ENCODE measurements at regions not wholly inside any gene's neighbourhood (a gene's known extent, or its start where the extent isn't known, plus 50 kb on each side); places are given as distances from the start of the nearest gene placed in this dataset.

DNA sequence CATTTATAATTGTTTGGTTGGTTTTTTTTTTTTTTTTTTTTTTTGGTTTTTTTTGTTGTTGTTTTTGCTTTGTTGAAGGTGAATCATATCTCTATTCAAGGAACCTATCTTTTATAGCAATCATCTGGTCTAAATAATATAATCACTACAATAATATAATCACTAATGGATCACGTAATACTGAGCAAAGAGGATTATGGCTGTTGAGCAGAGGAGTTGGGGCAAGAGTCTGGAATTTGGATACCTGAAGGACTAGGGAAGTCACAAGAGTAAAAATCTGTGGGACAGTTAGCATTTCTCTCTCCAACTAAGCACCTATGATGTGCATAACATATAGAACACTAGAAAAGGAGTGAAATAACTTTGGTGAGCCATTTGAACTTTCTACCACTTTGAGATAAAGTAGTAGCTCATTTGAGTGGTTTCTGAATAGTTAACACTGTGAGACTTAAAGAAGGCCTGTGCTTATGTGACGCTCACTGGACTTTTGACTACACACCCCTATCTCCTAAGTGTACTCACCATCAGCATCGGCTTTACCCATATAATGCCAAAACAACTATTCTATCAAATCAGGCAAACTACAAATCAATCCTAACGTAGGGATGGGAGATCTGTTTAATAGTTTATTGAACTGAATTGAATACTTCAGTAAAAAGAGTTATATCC lies 564.9 kb upstream of the TUSC1 start:
- Mint-ChIP-seq H3K4me3 (no peak overlapping the region), H3K27ac (no peak overlapping the region)

GRCh38 chr9:26240020-26240419 lies 561.8 kb upstream of the TUSC1 start:
- no peak overlapping the region for H3K4me3 ChIP-seq (ENCODE audit: low read depth, low read length)
- no peaks in the 10 kb centered on the region for H3K27me3 ChIP-seq (ENCODE audit: control insufficient read depth, insufficient read depth, low read length)
- H3K36me3 ChIP-seq (ENCODE audit: control insufficient read depth, insufficient read depth, low read length) = no peaks in the 10 kb centered on the region
- no peak overlapping the region for H3K27ac ChIP-seq (ENCODE audit: insufficient read depth, low read length, poor library complexity, severe bottlenecking)
- Mint-ChIP-seq H3K27me3 (no peaks in the 10 kb centered on the region), H3K9me3 (peaks cover 0 to 8% (median 3%) of the 10 kb centered on the region in 7 donors), H3K27ac (no peak overlapping the region), H3K4me1 (no peaks in the 10 kb centered on the region), H3K36me3 (no peaks in the 10 kb centered on the region), H3K4me3 (no peak overlapping the region)
- DNase-seq (no peak), ATAC-seq (ENCODE audit: low read depth in 2 of 2) (no peak)
- H3K9me3 ChIP-seq (ENCODE audit: control insufficient read depth in 2 of 2, low read length in 2 of 2) = peaks cover 0 to 5% of the 10 kb centered on the region in 2 experiments
- H3K4me1 ChIP-seq (ENCODE audit: control insufficient read depth, insufficient read depth, low read length, poor library complexity, severe bottlenecking) = no peaks in the 10 kb centered on the region

More for the DNA sequence above, 564.9 kb upstream of the TUSC1 start:
- H3K4me1 Mint-ChIP-seq = no peaks in the 10 kb centered on the region
- Histone ChIP-seq H3K9me3 (ENCODE audit: control insufficient read depth in 2 of 2, low read length in 2 of 2) (no peaks in the 10 kb centered on the region), H3K27ac (ENCODE audit: insufficient read depth, low read length, poor library complexity, severe bottlenecking) (no peak overlapping the region), H3K27me3 (ENCODE audit: control insufficient read depth, insufficient read depth, low read length) (no peaks in the 10 kb centered on the region), H3K4me3 (ENCODE audit: low read depth, low read length) (no peak overlapping the region), H3K4me1 (ENCODE audit: control insufficient read depth, insufficient read depth, low read length, poor library complexity, severe bottlenecking) (no peaks in the 10 kb centered on the region), H3K36me3 (ENCODE audit: control insufficient read depth, insufficient read depth, low read length) (no peaks in the 10 kb centered on the region)
- H3K36me3 Mint-ChIP-seq = no peaks in the 10 kb centered on the region
- H3K27me3 Mint-ChIP-seq = no peaks in the 10 kb centered on the region
- DNase-seq (no peak), ATAC-seq (ENCODE audit: low read depth in 2 of 2) (no peak)
- H3K9me3 Mint-ChIP-seq = peaks cover 0 to 13% (median 3%) of the 10 kb centered on the region in 7 donors

DNA sequence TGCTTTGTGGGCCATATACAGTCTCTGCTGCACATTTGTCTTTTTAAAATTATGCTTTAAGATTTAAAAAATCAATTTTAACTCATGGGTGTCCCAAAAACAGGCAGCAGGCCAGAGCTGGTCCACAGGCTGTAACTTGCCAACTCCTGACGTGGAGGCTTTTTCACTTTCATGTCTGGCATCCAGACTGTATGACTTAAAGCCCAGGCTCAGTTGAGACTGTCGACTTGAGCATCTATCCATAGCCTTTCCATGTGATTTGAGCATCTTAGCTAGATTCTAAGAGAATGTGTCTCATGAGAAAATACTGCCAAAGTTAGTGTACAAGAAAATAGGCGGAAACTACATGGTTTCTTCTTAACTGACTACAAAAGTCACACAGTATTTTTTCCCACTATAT lies 559.0 kb upstream of the TUSC1 start:
- H3K27ac Mint-ChIP-seq = no peak overlapping the region

DNA sequence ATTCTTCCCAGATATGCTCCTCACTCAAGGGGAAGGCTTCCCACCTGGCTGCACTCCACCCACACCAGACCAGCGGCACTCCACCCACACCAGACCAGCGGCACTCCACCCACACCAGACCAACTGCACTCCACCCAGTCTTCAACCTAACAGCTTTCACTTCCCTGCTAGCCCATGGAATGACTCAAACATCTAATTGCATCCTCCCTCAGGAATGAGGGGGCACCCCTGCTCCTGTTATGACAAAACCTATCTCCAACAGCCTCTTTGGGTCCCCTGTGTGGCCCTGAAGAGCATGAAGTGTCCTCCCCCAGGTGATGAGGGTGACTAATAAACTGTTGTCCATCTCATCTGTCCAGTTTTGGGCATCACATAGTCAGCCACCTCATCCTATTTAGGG lies 556.6 kb upstream of the TUSC1 start:
- no peak overlapping the region for H3K4me3 Mint-ChIP-seq
- no peaks in the 10 kb centered on the region for H3K36me3 Mint-ChIP-seq
- Histone ChIP-seq H3K36me3 (ENCODE audit: control insufficient read depth, insufficient read depth, low read length) (no peaks in the 10 kb centered on the region), H3K9me3 (ENCODE audit: control insufficient read depth in 2 of 2, low read length in 2 of 2) (peaks cover 0 to 5% of the 10 kb centered on the region in 2 experiments), H3K27ac (ENCODE audit: insufficient read depth, low read length, poor library complexity, severe bottlenecking) (no peak overlapping the region), H3K4me1 (ENCODE audit: control insufficient read depth, insufficient read depth, low read length, poor library complexity, severe bottlenecking) (no peaks in the 10 kb centered on the region), H3K4me3 (ENCODE audit: low read depth, low read length) (no peak overlapping the region), H3K27me3 (ENCODE audit: control insufficient read depth, insufficient read depth, low read length) (no peaks in the 10 kb centered on the region)
- no peak for DNase-seq
- H3K27ac Mint-ChIP-seq = no peak overlapping the region
- peaks cover 0 to 5% (median 0%) of the 10 kb centered on the region in 4 donors for H3K4me1 Mint-ChIP-seq
- ATAC-seq (ENCODE audit: low read depth in 2 of 2) = no peak
- no peaks in the 10 kb centered on the region for H3K27me3 Mint-ChIP-seq
- H3K9me3 Mint-ChIP-seq = peaks cover 0 to 8% (median 0%) of the 10 kb centered on the region in 7 donors

More for the DNA sequence above, 559.0 kb upstream of the TUSC1 start:
- H3K9me3 ChIP-seq (ENCODE audit: control insufficient read depth in 2 of 2, low read length in 2 of 2) = peaks cover 0 to 5% of the 10 kb centered on the region in 2 experiments
- no peaks in the 10 kb centered on the region for H3K27me3 ChIP-seq (ENCODE audit: control insufficient read depth, insufficient read depth, low read length)
- H3K36me3 ChIP-seq (ENCODE audit: control insufficient read depth, insufficient read depth, low read length) = no peaks in the 10 kb centered on the region
- no peaks in the 10 kb centered on the region for H3K27me3 Mint-ChIP-seq
- peaks cover 0 to 5% (median 0%) of the 10 kb centered on the region in 4 donors for H3K4me1 Mint-ChIP-seq
- DNase-seq (no peak), ATAC-seq (ENCODE audit: low read depth in 2 of 2) (no peak)
- no peaks in the 10 kb centered on the region for H3K4me1 ChIP-seq (ENCODE audit: control insufficient read depth, insufficient read depth, low read length, poor library complexity, severe bottlenecking)
- H3K9me3 Mint-ChIP-seq = peaks cover 0 to 5% (median 0%) of the 10 kb centered on the region in 7 donors
- no peaks in the 10 kb centered on the region for H3K36me3 Mint-ChIP-seq
- H3K27ac ChIP-seq (ENCODE audit: insufficient read depth, low read length, poor library complexity, severe bottlenecking) = no peak overlapping the region
- no peak overlapping the region for H3K4me3 Mint-ChIP-seq
- no peak overlapping the region for H3K4me3 ChIP-seq (ENCODE audit: low read depth, low read length)

GRCh38 chr9:26231391-26231790 lies 553.1 kb upstream of the TUSC1 start:
- no peak overlapping the region for H3K4me3 ChIP-seq (ENCODE audit: low read depth, low read length)
- no peaks in the 10 kb centered on the region for H3K9me3 ChIP-seq (ENCODE audit: control insufficient read depth in 2 of 2, low read length in 2 of 2)
- H3K4me1 ChIP-seq (ENCODE audit: control insufficient read depth, insufficient read depth, low read length, poor library complexity, severe bottlenecking) = no peaks in the 10 kb centered on the region
- no peaks in the 10 kb centered on the region for H3K27me3 Mint-ChIP-seq
- ATAC-seq (ENCODE audit: low read depth in 2 of 2) (no peak), DNase-seq (no peak)
- no peak overlapping the region for H3K4me3 Mint-ChIP-seq
- peaks cover 0 to 5% (median 0%) of the 10 kb centered on the region in 4 donors for H3K4me1 Mint-ChIP-seq
- no peaks in the 10 kb centered on the region for H3K36me3 Mint-ChIP-seq
- H3K27ac ChIP-seq (ENCODE audit: insufficient read depth, low read length, poor library complexity, severe bottlenecking) = no peak overlapping the region
- no peaks in the 10 kb centered on the region for H3K36me3 ChIP-seq (ENCODE audit: control insufficient read depth, insufficient read depth, low read length)
- H3K9me3 Mint-ChIP-seq = peaks cover 0 to 11% (median 2%) of the 10 kb centered on the region in 7 donors
- no peak overlapping the region for H3K27ac Mint-ChIP-seq
- no peaks in the 10 kb centered on the region for H3K27me3 ChIP-seq (ENCODE audit: control insufficient read depth, insufficient read depth, low read length)

DNA sequence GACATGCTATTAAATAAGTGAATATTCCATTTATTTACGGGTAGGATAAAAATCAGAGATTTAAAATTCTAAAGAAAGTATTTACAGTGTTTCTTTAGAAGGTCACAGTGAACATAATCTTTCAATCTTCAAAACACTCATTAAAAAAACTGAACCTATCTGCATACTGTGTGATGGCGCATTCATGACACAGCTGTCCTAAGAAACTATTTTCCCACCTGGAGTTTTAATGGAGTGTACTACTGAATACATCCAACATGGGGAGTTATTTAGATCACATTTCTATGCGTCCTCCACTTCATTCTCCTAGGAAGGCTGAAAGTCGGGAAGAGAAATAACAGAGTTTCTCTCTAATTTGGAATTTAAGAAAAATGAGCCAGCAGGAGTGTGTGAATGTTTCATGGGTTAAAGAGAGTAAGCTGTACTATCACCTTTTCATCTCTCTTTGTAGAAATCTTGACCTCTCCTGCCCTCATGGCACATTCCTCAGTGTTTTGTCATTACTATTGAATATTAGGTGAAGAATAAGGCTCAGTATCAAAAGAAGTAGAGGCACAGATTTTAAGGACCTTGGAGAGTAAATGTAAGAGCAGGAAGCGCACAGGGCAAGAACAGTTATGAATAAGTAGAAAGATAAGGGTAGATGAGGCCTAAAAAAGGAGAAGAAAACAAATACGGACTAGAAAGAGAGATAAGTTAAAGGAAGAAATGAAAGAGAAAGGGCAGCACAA lies 551.2 kb upstream of the TUSC1 start:
- Mint-ChIP-seq H3K27me3 (no peaks in the 10 kb centered on the region), H3K36me3 (no peaks in the 10 kb centered on the region), H3K4me1 (peaks cover 0 to 1% (median 0%) of the 10 kb centered on the region in 4 donors), H3K4me3 (no peak overlapping the region), H3K9me3 (peaks cover 0 to 10% (median 2%) of the 10 kb centered on the region in 7 donors), H3K27ac (no peak overlapping the region)
- ATAC-seq (ENCODE audit: low read depth in 2 of 2) (no peak), DNase-seq (no peak)
- H3K9me3 ChIP-seq (ENCODE audit: control insufficient read depth in 2 of 2, low read length in 2 of 2) = no peaks in the 10 kb centered on the region
- no peaks in the 10 kb centered on the region for H3K27me3 ChIP-seq (ENCODE audit: control insufficient read depth, insufficient read depth, low read length)
- H3K36me3 ChIP-seq (ENCODE audit: control insufficient read depth, insufficient read depth, low read length) = no peaks in the 10 kb centered on the region
- H3K4me1 ChIP-seq (ENCODE audit: control insufficient read depth, insufficient read depth, low read length, poor library complexity, severe bottlenecking) = no peaks in the 10 kb centered on the region
- no peak overlapping the region for H3K27ac ChIP-seq (ENCODE audit: insufficient read depth, low read length, poor library complexity, severe bottlenecking)
- H3K4me3 ChIP-seq (ENCODE audit: low read depth, low read length) = no peak overlapping the region

- Histone ChIP-seq H3K4me3 (ENCODE audit: low read depth, low read length) (no peak overlapping the region), H3K27ac (ENCODE audit: insufficient read depth, low read length, poor library complexity, severe bottlenecking) (no peak overlapping the region), H3K9me3 (ENCODE audit: control insufficient read depth in 2 of 2, low read length in 2 of 2) (no peaks in the 10 kb centered on the region), H3K4me1 (ENCODE audit: control insufficient read depth, insufficient read depth, low read length, poor library complexity, severe bottlenecking) (no peaks in the 10 kb centered on the region), H3K27me3 (ENCODE audit: control insufficient read depth, insufficient read depth, low read length) (no peaks in the 10 kb centered on the region), H3K36me3 (ENCODE audit: control insufficient read depth, insufficient read depth, low read length) (no peaks in the 10 kb centered on the region)
- Mint-ChIP-seq H3K27me3 (no peaks in the 10 kb centered on the region), H3K4me3 (no peak overlapping the region), H3K36me3 (no peaks in the 10 kb centered on the region), H3K4me1 (no peaks in the 10 kb centered on the region), H3K27ac (no peak overlapping the region), H3K9me3 (peaks cover 0 to 10% (median 2%) of the 10 kb centered on the region in 7 donors)
- ATAC-seq (ENCODE audit: low read depth in 2 of 2) (no peak), DNase-seq (no peak)
Measured at GRCh38 chr9:26228273-26228672, 550.0 kb upstream of the TUSC1 start.
